OCI-LY7 (cell line): ENCODE measurements at regions not wholly inside any gene's neighbourhood (a gene's known extent, or its start where the extent isn't known, plus 50 kb on each side); places are given as distances from the start of the nearest gene placed in this dataset.

ENCODE experiments used
- BruUV-seq: library from RNA; stranded (reverse); fragments of 400-500 nt; replicated peaks from 2 replicates; lab custom pipeline; 2021; lab: Mats Ljungman, UMichigan
- CTCF ChIA-PET: fragments of 300-600 bp; sonication (Branson Sonifier 250); formaldehyde crosslinking; loops from one replicate; lab custom pipeline; 2022; ENCODE audit warnings: antibody characterized with exemption; ENCODE audit not compliant: unreplicated experiment; lab: Charles Lee
- POLR2A ChIA-PET: fragments of 300-600 bp; sonication (Branson Sonifier 250); formaldehyde crosslinking; loops from one replicate; lab custom pipeline; 2022; ENCODE audit warnings: antibody characterized with exemption; lab: Charles Lee
- DNase-seq: peaks from one replicate; pipeline ENCODE4 v3.0.0-alpha.2; 2015; ENCODE audit warnings: low spot score
- H2AFZ ChIP-seq: fragments of 200-600 bp; sonication (generic), shearing (Covaris generic); 2 replicates; pipeline ENCODE4 v1.6.1; 2014; ENCODE audit warnings: mild to moderate bottlenecking, antibody characterized with exemption, low read length, moderate library complexity
- H3K27ac ChIP-seq: fragments of 200-600 bp; sonication (generic); 2 replicates; pipeline ENCODE4 v1.5.1; 2014; ENCODE audit warnings: mixed run types, low read depth, mild to moderate bottlenecking, moderate library complexity, low read length, inconsistent platforms; ENCODE audit not compliant: poor library complexity, severe bottlenecking
- H3K36me3 ChIP-seq: fragments of 200-600 bp; sonication (generic); 2 replicates; pipeline ENCODE4 v1.6.1; 2014; ENCODE audit warnings: mild to moderate bottlenecking, antibody characterized with exemption, low read length, moderate library complexity, mixed read lengths; ENCODE audit not compliant: insufficient read depth
- H3K4me1 ChIP-seq: fragments of 200-600 bp; sonication (generic); 2 replicates; pipeline ENCODE4 v1.5.1; 2014; ENCODE audit warnings: mild to moderate bottlenecking, low read length; ENCODE audit not compliant: insufficient read depth, poor library complexity, severe bottlenecking
- H3K4me2 ChIP-seq: fragments of 200-600 bp; sonication (generic); 2 replicates; pipeline ENCODE4 v1.6.1; 2014; ENCODE audit warnings: mild to moderate bottlenecking, low read length
- H3K4me3 ChIP-seq: fragments of 200-600 bp; sonication (generic); 2 replicates; pipeline ENCODE4 v1.5.1; 2014; ENCODE audit warnings: mild to moderate bottlenecking, low read depth, low read length; ENCODE audit not compliant: poor library complexity, severe bottlenecking
- H3K79me2 ChIP-seq: fragments of 200-600 bp; sonication (generic); 2 replicates; pipeline ENCODE4 v1.6.1; 2016; ENCODE audit warnings: low read depth, mild to moderate bottlenecking, low read length, moderate library complexity, mixed read lengths; ENCODE audit not compliant: insufficient read depth
- H3K9me2 ChIP-seq: fragments of 200-600 bp; sonication (generic); 2 replicates; pipeline ENCODE4 v1.6.1; 2016; ENCODE audit warnings: mild to moderate bottlenecking, low read length, mixed read lengths; ENCODE audit not compliant: insufficient read depth
- H3K9me3 ChIP-seq: fragments of 200-600 bp; sonication (generic); 2 replicates; pipeline ENCODE4 v1.6.1; 2014; ENCODE audit warnings: mild to moderate bottlenecking, mixed run types, low read length, mixed read lengths
- H4K20me1 ChIP-seq: fragments of 200-600 bp; sonication (generic); 2 replicates; pipeline ENCODE4 v1.6.1; 2014; ENCODE audit warnings: mild to moderate bottlenecking, antibody characterized with exemption, low read length, moderate library complexity, mixed read lengths; ENCODE audit not compliant: insufficient read depth
- EZH2phosphoT487 ChIP-seq: fragments of 200-600 bp; sonication (generic); IDR thresholded peaks from 2 replicates; pipeline ENCODE4 v1.6.1; 2018; ENCODE audit warnings: low read depth, borderline replicate concordance, mild to moderate bottlenecking, mixed run types, antibody characterized with exemption, low read length, moderate library complexity, mixed read lengths
- intact Hi-C: fragments of 100-400 bp; cut with micrococcal nuclease; formaldehyde crosslinking; loops from one replicate; pipeline ENCODE4 v1.10.0; 2022; ENCODE audit not compliant: unreplicated experiment
- TF ChIP-seq, protein P1 (sequence below): fragments of 200-600 bp; sonication (generic); conservative IDR thresholded peaks from 2 replicates; pipeline ENCODE4 v1.5.1; 2014; ENCODE audit warnings: mild to moderate bottlenecking, antibody characterized with exemption, low read length, moderate library complexity, mixed read lengths

DNA sequence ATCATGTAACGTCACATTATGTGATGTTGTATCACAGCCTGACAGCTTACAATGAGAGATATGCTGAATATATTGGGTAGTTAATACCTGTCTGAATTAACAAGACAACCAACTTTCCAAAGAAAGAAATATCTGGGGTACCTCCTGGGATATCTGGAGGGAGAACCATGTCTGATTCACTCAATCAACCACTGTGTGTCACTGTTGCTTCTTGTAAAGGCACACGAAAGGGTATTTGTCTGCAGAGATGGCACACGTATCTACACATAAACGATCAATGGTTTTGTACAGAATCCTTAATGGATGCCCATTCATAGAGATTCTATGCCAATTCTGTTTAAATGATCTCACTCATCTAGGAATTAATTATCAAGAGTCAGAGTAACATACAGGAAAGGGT lies 252.1 kb upstream of the TMCO5A start:
- Histone ChIP-seq H4K20me1 (no peaks in the 10 kb centered on the region), H2AFZ (no peak overlapping the region), H3K4me2 (no peak overlapping the region), H3K4me3 (no peak overlapping the region), H3K9me2 (no peaks in the 10 kb centered on the region), H3K4me1 (no peaks in the 10 kb centered on the region), H3K9me3 (no peaks in the 10 kb centered on the region), H3K79me2 (no peaks in the 10 kb centered on the region), H3K36me3 (no peaks in the 10 kb centered on the region), H3K27ac (no peak overlapping the region)
- peak; percentile 8 for DNase-seq
- CTCF ChIA-PET: no interaction called here
- TF ChIP-seq EZH2phosphoT487: no peak
- TF ChIP-seq, protein P1, sequence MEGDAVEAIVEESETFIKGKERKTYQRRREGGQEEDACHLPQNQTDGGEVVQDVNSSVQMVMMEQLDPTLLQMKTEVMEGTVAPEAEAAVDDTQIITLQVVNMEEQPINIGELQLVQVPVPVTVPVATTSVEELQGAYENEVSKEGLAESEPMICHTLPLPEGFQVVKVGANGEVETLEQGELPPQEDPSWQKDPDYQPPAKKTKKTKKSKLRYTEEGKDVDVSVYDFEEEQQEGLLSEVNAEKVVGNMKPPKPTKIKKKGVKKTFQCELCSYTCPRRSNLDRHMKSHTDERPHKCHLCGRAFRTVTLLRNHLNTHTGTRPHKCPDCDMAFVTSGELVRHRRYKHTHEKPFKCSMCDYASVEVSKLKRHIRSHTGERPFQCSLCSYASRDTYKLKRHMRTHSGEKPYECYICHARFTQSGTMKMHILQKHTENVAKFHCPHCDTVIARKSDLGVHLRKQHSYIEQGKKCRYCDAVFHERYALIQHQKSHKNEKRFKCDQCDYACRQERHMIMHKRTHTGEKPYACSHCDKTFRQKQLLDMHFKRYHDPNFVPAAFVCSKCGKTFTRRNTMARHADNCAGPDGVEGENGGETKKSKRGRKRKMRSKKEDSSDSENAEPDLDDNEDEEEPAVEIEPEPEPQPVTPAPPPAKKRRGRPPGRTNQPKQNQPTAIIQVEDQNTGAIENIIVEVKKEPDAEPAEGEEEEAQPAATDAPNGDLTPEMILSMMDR: peak; percentile 57
- intact Hi-C loops: loop anchor here (10.0 kb wide), 1 partner anchor 202 kb away; no protein-coding TSS in a partner anchor
- POLR2A ChIA-PET: interaction anchor here (0.9 kb wide), 1 partner anchor 24 kb away, joined by 3 read pairs; no protein-coding TSS in a partner anchor
- no TSS peak for BruUV-seq

DNA sequence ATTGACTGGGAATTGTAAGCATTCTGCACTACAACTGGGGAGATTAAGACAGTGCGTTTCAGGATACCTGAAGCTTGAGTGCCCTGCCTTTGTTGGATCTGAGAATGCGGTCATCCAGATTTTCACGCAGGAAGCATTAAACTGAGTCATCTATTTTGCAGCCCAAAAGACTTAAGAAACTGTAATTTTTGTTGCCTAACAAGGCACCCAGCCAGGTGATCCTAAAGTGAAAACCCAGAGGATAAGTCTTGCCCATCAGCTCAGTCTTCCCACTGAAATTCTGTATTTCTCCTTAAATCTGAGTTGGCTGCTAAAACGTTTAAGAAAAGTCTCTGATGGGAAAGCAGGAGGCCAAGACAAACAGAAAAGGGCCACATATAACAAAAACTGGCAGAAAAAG lies 242.5 kb upstream of the TMCO5A start:
- CTCF ChIA-PET: no interaction called here
- intact Hi-C loops: no loop called here
- BruUV-seq: no TSS peak

DNA sequence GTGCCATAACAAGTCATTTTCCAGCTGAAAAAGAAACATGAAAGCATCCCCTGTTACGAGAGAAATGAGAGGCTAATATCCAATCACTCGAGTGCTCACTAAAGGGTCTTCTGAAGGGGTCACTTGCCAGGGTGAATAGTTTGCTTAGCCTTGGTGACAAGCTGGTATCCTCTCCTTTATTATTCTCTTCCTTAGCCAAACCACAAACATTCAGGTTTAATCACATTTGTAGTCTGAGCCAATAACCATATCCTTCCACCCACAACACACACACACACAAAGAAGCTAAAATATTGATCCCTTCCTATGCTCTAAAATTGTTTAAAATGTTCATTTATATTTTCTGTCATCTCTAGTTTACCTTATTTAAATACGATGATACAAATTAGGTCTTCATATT lies 240.5 kb upstream of the TMCO5A start:
- POLR2A ChIA-PET: no interaction called here
- H3K36me3 ChIP-seq: no peaks in the 10 kb centered on the region
- no peaks in the 10 kb centered on the region for H3K9me3 ChIP-seq
- no peak for TF ChIP-seq EZH2phosphoT487
- TF ChIP-seq, protein P1: no peak
- no peaks in the 10 kb centered on the region for H3K4me1 ChIP-seq
- no peak overlapping the region for H3K4me2 ChIP-seq
- H3K27ac ChIP-seq: no peak overlapping the region
- DNase-seq: no peak
- H3K9me2 ChIP-seq: no peaks in the 10 kb centered on the region
- intact Hi-C loops: no loop called here
- BruUV-seq: no TSS peak
- CTCF ChIA-PET: no interaction called here
- H3K79me2 ChIP-seq: no peaks in the 10 kb centered on the region
- H2AFZ ChIP-seq: no peak overlapping the region
- H4K20me1 ChIP-seq: no peaks in the 10 kb centered on the region
- H3K4me3 ChIP-seq: no peak overlapping the region

More for the DNA sequence above, 242.5 kb upstream of the TMCO5A start:
- H4K20me1 ChIP-seq: no peaks in the 10 kb centered on the region
- no peaks in the 10 kb centered on the region for H3K36me3 ChIP-seq
- DNase-seq: no peak
- H3K79me2 ChIP-seq: no peaks in the 10 kb centered on the region
- no peak overlapping the region for H2AFZ ChIP-seq
- TF ChIP-seq, protein P1: no peak
- no peak for TF ChIP-seq EZH2phosphoT487
- H3K4me1 ChIP-seq: no peaks in the 10 kb centered on the region
- no peaks in the 10 kb centered on the region for H3K9me3 ChIP-seq
- POLR2A ChIA-PET: no interaction called here
- H3K27ac ChIP-seq: no peak overlapping the region
- no peaks in the 10 kb centered on the region for H3K9me2 ChIP-seq
- H3K4me3 ChIP-seq: no peak overlapping the region
- H3K4me2 ChIP-seq: no peak overlapping the region
